Uterus (tissue), 2 donors: ENCODE measurements at regions not wholly inside any gene's neighbourhood (a gene's known extent, or its start where the extent isn't known, plus 50 kb on each side); places are given as distances from the start of the nearest gene placed in this dataset.

Source experiments
- CTCF ChIP-seq, 4 experiments: fragments of 200-600 bp in 2 of 4; fragments of 450-650 bp in 2 of 4; sonication (generic) in 2 of 4; IDR thresholded peaks; one replicate each; pipeline ENCODE4 v1.5.1; 2016 to 2019; ENCODE audit warnings: antibody characterized with exemption in 4 of 4, mild to moderate bottlenecking in 2 of 4, moderate library complexity in 1 of 4
- POLR2A ChIP-seq, 2 donors: fragments of 450-650 bp; IDR thresholded peaks; one replicate each; pipeline ENCODE4 v1.6.1; 2016; ENCODE audit warnings: antibody characterized with exemption in 2 of 2, mild to moderate bottlenecking in 1 of 2, moderate library complexity in 1 of 2

- TF ChIP-seq POLR2A (IDR thresholded peaks at IDR 0.05) (no peak), CTCF (IDR thresholded peaks at IDR 0.05) (no peak)
These were observed 1713.6 kb downstream of the SI start for GRCh38 chr3:163364717-163365116.
